Astrocyte (in vitro differentiated cells and primary cell): ENCODE measurements at regions not wholly inside any gene's neighbourhood (a gene's known extent, or its start where the extent isn't known, plus 50 kb on each side); places are given as distances from the start of the nearest gene placed in this dataset.

Experiments used
- DNase-seq: peaks from one replicate; pipeline ENCODE4 v3.0.0-alpha.2; 2010; ENCODE audit warnings: low read depth
- FAIRE-seq: peaks from 2 replicates; lab custom pipeline; 2011; peaks lifted over from hg19 to GRCh38; lab: Jason Lieb, UNC
- H2AFZ ChIP-seq: 2 replicates; pipeline ENCODE4 v1.6.0; 2012; ENCODE audit warnings: low read depth, low read length, inconsistent platforms
- H3K27ac ChIP-seq: 2 replicates; pipeline ENCODE4 v1.5.1; 2011; ENCODE audit warnings: low read depth, low read length, inconsistent platforms
- H3K27me3 ChIP-seq: 2 replicates; pipeline ENCODE4 v1.6.0; 2011; ENCODE audit warnings: low read length, inconsistent platforms; ENCODE audit not compliant: insufficient read depth
- H3K36me3 ChIP-seq: 2 replicates; pipeline ENCODE4 v1.5.1; 2011; ENCODE audit warnings: low read length, inconsistent platforms; ENCODE audit not compliant: insufficient read depth
- H3K4me1 ChIP-seq: 2 replicates; pipeline ENCODE4 v1.5.1; 2011; ENCODE audit warnings: low read length, inconsistent platforms; ENCODE audit not compliant: insufficient read depth
- H3K4me2 ChIP-seq: 2 replicates; pipeline ENCODE4 v1.6.0; 2012; ENCODE audit warnings: low read length, inconsistent platforms
- H3K4me3 ChIP-seq: 2 replicates; pipeline ENCODE4 v1.5.1; 2011; ENCODE audit warnings: low read depth, mild to moderate bottlenecking, low read length, inconsistent platforms; ENCODE audit not compliant: insufficient read depth
- H3K79me2 ChIP-seq: 2 replicates; pipeline ENCODE4 v1.6.0; 2012; ENCODE audit warnings: mild to moderate bottlenecking, low read length, inconsistent platforms; ENCODE audit not compliant: insufficient read depth
- H3K9ac ChIP-seq: 2 replicates; pipeline ENCODE4 v1.6.0; 2012; ENCODE audit warnings: mild to moderate bottlenecking, low read length, inconsistent platforms
- H3K9me3 ChIP-seq: 2 replicates; pipeline ENCODE4 v1.5.1; 2012; ENCODE audit warnings: low read depth, mild to moderate bottlenecking, low read length, inconsistent platforms; ENCODE audit not compliant: insufficient read depth
- H4K20me1 ChIP-seq: 2 replicates; pipeline ENCODE4 v1.6.0; 2012; ENCODE audit warnings: low read length, inconsistent platforms; ENCODE audit not compliant: insufficient read depth
- H3K27ac Mint-ChIP-seq: one replicate; pipeline ENCODE4 v1.8.0; 2021; ENCODE audit warnings: mild to moderate bottlenecking, mixed read lengths; ENCODE audit not compliant: unreplicated experiment
- H3K27me3 Mint-ChIP-seq: one replicate; pipeline ENCODE4 v1.8.0; 2021; ENCODE audit warnings: low read depth, mixed read lengths; ENCODE audit not compliant: unreplicated experiment
- H3K36me3 Mint-ChIP-seq: one replicate; pipeline ENCODE4 v1.8.0; 2021; ENCODE audit warnings: low read depth, mixed read lengths; ENCODE audit not compliant: unreplicated experiment
- H3K4me1 Mint-ChIP-seq: one replicate; pipeline ENCODE4 v1.8.0; 2021; ENCODE audit warnings: low read depth, mixed read lengths; ENCODE audit not compliant: unreplicated experiment
- H3K4me3 Mint-ChIP-seq: one replicate; pipeline ENCODE4 v1.8.0; 2021; ENCODE audit warnings: mild to moderate bottlenecking, moderate library complexity, mixed read lengths; ENCODE audit not compliant: unreplicated experiment
- H3K9me3 Mint-ChIP-seq: one replicate; pipeline ENCODE4 v1.8.0; 2021; ENCODE audit warnings: mild to moderate bottlenecking, mixed read lengths; ENCODE audit not compliant: unreplicated experiment
- EZH2 ChIP-seq: IDR thresholded peaks from 2 replicates; pipeline ENCODE4 v1.6.1; 2012; ENCODE audit warnings: mild to moderate bottlenecking, low read length, inconsistent platforms; ENCODE audit not compliant: insufficient read depth
- TF ChIP-seq, protein P1 (sequence below): IDR thresholded peaks from 2 replicates; pipeline ENCODE4 v1.5.1; 2011; ENCODE audit warnings: low read depth, mild to moderate bottlenecking, inconsistent platforms, low read length, moderate library complexity; ENCODE audit not compliant: insufficient read depth

DNA sequence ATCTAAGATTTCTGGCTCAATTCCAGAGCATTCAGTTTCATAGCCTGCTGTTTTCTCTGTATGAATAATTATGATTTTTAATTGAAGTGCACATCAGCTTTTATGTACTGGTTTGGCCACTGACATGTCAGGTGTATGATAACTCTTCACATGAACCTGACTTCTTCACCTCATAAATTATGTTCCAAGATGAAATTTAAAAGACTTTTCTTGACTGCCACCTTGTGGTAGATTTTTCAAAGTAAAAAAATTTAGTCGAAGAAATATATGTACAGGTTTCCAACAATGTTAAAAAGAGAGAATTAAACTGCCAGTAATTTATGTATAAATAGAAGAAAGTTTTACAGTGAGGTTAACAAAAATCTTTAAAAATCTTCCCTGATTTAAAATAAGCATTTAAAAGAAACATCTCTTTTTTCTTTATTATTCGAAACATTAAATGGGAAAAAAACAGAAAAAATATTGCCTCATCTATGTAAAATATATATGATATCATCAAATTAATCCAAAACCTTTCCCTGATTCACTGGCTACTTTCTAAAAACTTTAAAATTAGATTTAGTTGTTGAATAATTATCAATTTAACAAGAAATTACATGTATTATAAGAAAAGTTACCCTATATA lies 124.9 kb upstream of the ATXN7L3B start:
- no peaks in the 10 kb centered on the region for H3K4me1 Mint-ChIP-seq
- no peak overlapping the region for H3K4me2 ChIP-seq
- no peaks in the 10 kb centered on the region for H3K36me3 Mint-ChIP-seq
- H3K36me3 ChIP-seq: no peaks in the 10 kb centered on the region
- no peak overlapping the region for H3K27ac Mint-ChIP-seq
- no peaks in the 10 kb centered on the region for H3K79me2 ChIP-seq
- no peaks in the 10 kb centered on the region for H4K20me1 ChIP-seq
- H3K4me1 ChIP-seq: no peaks in the 10 kb centered on the region
- FAIRE-seq: no peak
- H2AFZ ChIP-seq: no peak overlapping the region
- H3K9me3 Mint-ChIP-seq: no peaks in the 10 kb centered on the region
- no peaks in the 10 kb centered on the region for H3K27me3 Mint-ChIP-seq
- H3K9ac ChIP-seq: no peak overlapping the region
- H3K9me3 ChIP-seq: no peaks in the 10 kb centered on the region
- H3K4me3 ChIP-seq: no peak overlapping the region
- no peaks in the 10 kb centered on the region for H3K27me3 ChIP-seq
- H3K4me3 Mint-ChIP-seq: no peak overlapping the region
- TF ChIP-seq, protein P1, sequence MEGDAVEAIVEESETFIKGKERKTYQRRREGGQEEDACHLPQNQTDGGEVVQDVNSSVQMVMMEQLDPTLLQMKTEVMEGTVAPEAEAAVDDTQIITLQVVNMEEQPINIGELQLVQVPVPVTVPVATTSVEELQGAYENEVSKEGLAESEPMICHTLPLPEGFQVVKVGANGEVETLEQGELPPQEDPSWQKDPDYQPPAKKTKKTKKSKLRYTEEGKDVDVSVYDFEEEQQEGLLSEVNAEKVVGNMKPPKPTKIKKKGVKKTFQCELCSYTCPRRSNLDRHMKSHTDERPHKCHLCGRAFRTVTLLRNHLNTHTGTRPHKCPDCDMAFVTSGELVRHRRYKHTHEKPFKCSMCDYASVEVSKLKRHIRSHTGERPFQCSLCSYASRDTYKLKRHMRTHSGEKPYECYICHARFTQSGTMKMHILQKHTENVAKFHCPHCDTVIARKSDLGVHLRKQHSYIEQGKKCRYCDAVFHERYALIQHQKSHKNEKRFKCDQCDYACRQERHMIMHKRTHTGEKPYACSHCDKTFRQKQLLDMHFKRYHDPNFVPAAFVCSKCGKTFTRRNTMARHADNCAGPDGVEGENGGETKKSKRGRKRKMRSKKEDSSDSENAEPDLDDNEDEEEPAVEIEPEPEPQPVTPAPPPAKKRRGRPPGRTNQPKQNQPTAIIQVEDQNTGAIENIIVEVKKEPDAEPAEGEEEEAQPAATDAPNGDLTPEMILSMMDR: peak; percentile 34
- TF ChIP-seq EZH2: no peak
- no peak overlapping the region for H3K27ac ChIP-seq
- DNase-seq: peak; percentile 2

DNA sequence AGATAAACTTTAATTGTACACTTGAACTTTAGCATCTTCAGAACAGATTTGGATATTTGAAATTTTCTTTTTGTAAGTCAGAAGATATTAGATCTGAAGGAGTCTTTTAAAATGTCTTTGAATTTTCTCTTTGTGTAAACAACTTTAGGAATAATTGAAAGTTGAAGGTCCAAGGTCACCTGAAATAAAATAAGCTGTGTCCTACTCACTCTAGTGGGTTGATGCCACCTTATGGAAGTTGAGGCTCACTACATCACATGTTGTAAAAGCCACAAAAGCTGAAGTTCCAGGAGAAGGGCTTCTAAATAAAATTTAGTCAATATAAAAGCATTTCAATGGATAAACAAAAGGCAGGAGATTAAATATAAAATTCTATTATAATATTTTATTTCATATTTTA lies 122.0 kb upstream of the ATXN7L3B start:
- FAIRE-seq: no peak
- no peaks in the 10 kb centered on the region for H3K9me3 ChIP-seq

DNA sequence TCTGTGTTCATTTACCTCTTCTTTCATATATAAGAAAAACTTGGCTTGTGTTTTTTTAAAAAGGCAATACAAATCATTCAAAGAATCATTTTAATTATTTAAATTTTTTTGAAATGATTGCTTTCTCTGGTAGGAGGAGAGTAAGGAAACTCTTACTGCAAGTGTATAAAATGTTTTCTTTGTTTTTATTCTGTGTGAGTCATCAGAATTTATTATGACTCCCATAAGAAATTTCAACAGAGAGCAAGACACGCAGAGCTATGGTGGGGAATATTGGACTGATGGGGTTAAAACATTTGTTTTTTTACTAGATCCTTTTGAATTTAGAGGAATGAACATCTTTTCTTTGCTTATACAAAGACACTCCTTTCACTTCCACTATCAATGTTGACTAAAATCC lies 119.1 kb upstream of the ATXN7L3B start:
- H3K9me3 Mint-ChIP-seq: no peaks in the 10 kb centered on the region
- Histone ChIP-seq H3K27me3 (no peaks in the 10 kb centered on the region), H3K4me1 (no peaks in the 10 kb centered on the region), H3K36me3 (no peaks in the 10 kb centered on the region), H2AFZ (no peak overlapping the region), H3K9me3 (no peaks in the 10 kb centered on the region), H3K27ac (no peak overlapping the region), H4K20me1 (no peaks in the 10 kb centered on the region), H3K4me2 (no peak overlapping the region), H3K4me3 (no peak overlapping the region), H3K79me2 (no peaks in the 10 kb centered on the region), H3K9ac (no peak overlapping the region)
- no peak for FAIRE-seq
- H3K27me3 Mint-ChIP-seq: no peaks in the 10 kb centered on the region
- H3K27ac Mint-ChIP-seq: no peak overlapping the region
- H3K4me1 Mint-ChIP-seq: no peaks in the 10 kb centered on the region
- H3K4me3 Mint-ChIP-seq: no peak overlapping the region
- H3K36me3 Mint-ChIP-seq: no peaks in the 10 kb centered on the region
- DNase-seq: no peak
- no peak for TF ChIP-seq EZH2
- TF ChIP-seq, protein P1: no peak

More for the DNA sequence above, 122.0 kb upstream of the ATXN7L3B start:
- Histone ChIP-seq H2AFZ (no peak overlapping the region), H3K4me2 (no peak overlapping the region), H3K9ac (no peak overlapping the region), H3K27me3 (no peaks in the 10 kb centered on the region), H4K20me1 (no peaks in the 10 kb centered on the region), H3K4me3 (no peak overlapping the region), H3K36me3 (no peaks in the 10 kb centered on the region), H3K79me2 (no peaks in the 10 kb centered on the region), H3K27ac (no peak overlapping the region), H3K4me1 (no peaks in the 10 kb centered on the region)
- H3K27ac Mint-ChIP-seq: no peak overlapping the region
- no peaks in the 10 kb centered on the region for H3K4me1 Mint-ChIP-seq
- H3K27me3 Mint-ChIP-seq: no peaks in the 10 kb centered on the region
- H3K36me3 Mint-ChIP-seq: no peaks in the 10 kb centered on the region
- H3K4me3 Mint-ChIP-seq: no peak overlapping the region
- TF ChIP-seq, protein P1: peak; percentile 54
- TF ChIP-seq EZH2: no peak
- H3K9me3 Mint-ChIP-seq: no peaks in the 10 kb centered on the region
- peak; percentile 5 for DNase-seq
